ENCODE measurements at regions not wholly inside any gene's neighbourhood (a gene's known extent, or its start where the extent isn't known, plus 50 kb on each side); places are given as distances from the start of the nearest gene placed in this dataset.

DNA sequence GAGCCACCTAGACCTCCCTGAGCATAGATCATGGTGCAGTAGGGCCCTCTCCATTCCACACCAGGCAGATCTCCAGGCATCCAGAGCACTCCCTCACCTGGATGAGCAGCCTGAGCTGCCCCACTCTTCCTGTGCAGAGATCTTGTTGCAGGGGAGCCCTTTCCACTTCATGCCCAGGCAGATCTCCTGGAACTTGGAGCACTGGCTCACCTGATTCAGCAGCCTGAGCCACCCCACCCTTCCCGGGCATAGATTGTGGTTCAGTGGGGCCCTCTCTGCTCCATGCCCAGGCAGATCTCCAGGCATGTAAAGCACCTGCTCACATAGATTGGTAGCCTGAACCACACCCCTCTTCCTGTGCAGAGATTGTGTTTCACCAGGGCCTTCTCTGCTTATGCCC is 78.0 kb downstream of the SEC16B start:
- no peak overlapping the region for H3K4me2 ChIP-seq (ENCODE audit: low read length)
- intact Hi-C loops (cut with micrococcal nuclease), result no loop called here
- ChIA-PET POLR2A (ENCODE audit: unreplicated experiment) (no interaction called here), CTCF (no interaction called here)
- TF ChIP-seq EZH2phosphoT487 (IDR thresholded peaks at IDR 0.05; ENCODE audit: borderline replicate concordance, low read length), result no peak
- TF ChIP-seq, protein P1, sequence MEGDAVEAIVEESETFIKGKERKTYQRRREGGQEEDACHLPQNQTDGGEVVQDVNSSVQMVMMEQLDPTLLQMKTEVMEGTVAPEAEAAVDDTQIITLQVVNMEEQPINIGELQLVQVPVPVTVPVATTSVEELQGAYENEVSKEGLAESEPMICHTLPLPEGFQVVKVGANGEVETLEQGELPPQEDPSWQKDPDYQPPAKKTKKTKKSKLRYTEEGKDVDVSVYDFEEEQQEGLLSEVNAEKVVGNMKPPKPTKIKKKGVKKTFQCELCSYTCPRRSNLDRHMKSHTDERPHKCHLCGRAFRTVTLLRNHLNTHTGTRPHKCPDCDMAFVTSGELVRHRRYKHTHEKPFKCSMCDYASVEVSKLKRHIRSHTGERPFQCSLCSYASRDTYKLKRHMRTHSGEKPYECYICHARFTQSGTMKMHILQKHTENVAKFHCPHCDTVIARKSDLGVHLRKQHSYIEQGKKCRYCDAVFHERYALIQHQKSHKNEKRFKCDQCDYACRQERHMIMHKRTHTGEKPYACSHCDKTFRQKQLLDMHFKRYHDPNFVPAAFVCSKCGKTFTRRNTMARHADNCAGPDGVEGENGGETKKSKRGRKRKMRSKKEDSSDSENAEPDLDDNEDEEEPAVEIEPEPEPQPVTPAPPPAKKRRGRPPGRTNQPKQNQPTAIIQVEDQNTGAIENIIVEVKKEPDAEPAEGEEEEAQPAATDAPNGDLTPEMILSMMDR (conservative IDR thresholded peaks at IDR 0.05; ENCODE audit: low read depth, low read length), result no peak
- TF ChIP-seq EZH2 (IDR thresholded peaks at IDR 0.05; ENCODE audit: low read length, unreplicated experiment), result no peak
- no peaks in the 10 kb centered on the region for H4K20me1 ChIP-seq (ENCODE audit: low read length)
- no peaks in the 10 kb centered on the region for H3K9me2 ChIP-seq (replicated peaks; ENCODE audit: low read length)
- H3K27ac ChIP-seq (ENCODE audit: low read length), result no peak overlapping the region
- DNase-seq, result no peak
- H3F3A ChIP-seq (ENCODE audit: low read length, unreplicated experiment), result no peaks in the 10 kb centered on the region
- no peaks in the 10 kb centered on the region for H3K4me1 ChIP-seq (ENCODE audit: insufficient read depth, low read length)
- H3K9ac ChIP-seq (ENCODE audit: low read length), result no peak overlapping the region
- no TSS peak for BruUV-seq (replicated peaks)
- H3K4me3 ChIP-seq (ENCODE audit: low read length), result no peak overlapping the region
- ATAC-seq, result no peak
- H3K36me3 ChIP-seq (ENCODE audit: low read depth, low read length), result no peaks in the 10 kb centered on the region
- peaks cover 7% of the 10 kb centered on the region; the same call in 1 of the 2 replicates for H3K27me3 ChIP-seq (ENCODE audit: low read length)
- H2AFZ ChIP-seq (ENCODE audit: low read length), result no peak overlapping the region
- no peaks in the 10 kb centered on the region for H3K79me2 ChIP-seq (ENCODE audit: low read length)
- H3K9me3 ChIP-seq (ENCODE audit: low read length), result no peaks in the 10 kb centered on the region

DNA sequence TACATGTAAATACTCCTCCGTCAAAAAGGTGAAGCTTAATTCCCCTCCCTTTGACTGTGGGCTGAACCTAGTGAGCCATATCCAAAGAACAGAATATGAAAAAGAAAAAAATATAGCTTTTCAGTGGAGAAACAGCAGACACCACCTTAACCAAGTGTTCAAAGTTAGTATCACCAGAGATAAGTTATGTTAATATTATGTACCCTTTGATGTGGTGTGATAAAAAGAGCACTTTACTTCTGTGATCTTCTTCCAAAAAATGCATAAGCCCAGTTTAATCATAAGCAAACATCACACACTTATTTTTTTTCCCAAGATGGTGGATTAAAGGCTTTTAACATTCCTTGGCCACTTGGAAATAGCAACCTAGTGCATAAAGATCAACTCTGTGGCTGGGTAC is 79.4 kb downstream of the SEC16B start:
- CTCF ChIA-PET, result no interaction called here

GRCh38 chr1:177884479-177885021 is 85.3 kb downstream of the SEC16B start:
- Histone ChIP-seq H3K4me3 (ENCODE audit: low read length) (no peak overlapping the region), H3K79me2 (ENCODE audit: low read length) (no peaks in the 10 kb centered on the region), H3K36me3 (ENCODE audit: low read depth, low read length) (no peaks in the 10 kb centered on the region), H3K9ac (ENCODE audit: low read length) (no peak overlapping the region), H2AFZ (ENCODE audit: low read length) (no peak overlapping the region), H3K27ac (ENCODE audit: low read length) (no peak overlapping the region), H3F3A (ENCODE audit: low read length, unreplicated experiment) (no peaks in the 10 kb centered on the region), H4K20me1 (ENCODE audit: low read length) (no peaks in the 10 kb centered on the region), H3K4me1 (ENCODE audit: insufficient read depth, low read length) (no peaks in the 10 kb centered on the region), H3K9me3 (ENCODE audit: low read length) (no peaks in the 10 kb centered on the region), H3K4me2 (ENCODE audit: low read length) (no peak overlapping the region), H3K9me2 (replicated peaks; ENCODE audit: low read length) (no peaks in the 10 kb centered on the region), H3K27me3 (ENCODE audit: low read length) (peaks cover 11% of the 10 kb centered on the region)
- intact Hi-C loops (cut with micrococcal nuclease), result no loop called here
- ChIA-PET CTCF (no interaction called here), POLR2A (ENCODE audit: unreplicated experiment) (no interaction called here)
- no peak for TF ChIP-seq EZH2phosphoT487 (IDR thresholded peaks at IDR 0.05; ENCODE audit: borderline replicate concordance, low read length)
- TF ChIP-seq, protein P1 (conservative IDR thresholded peaks at IDR 0.05; ENCODE audit: low read depth, low read length), result no peak
- no peak for TF ChIP-seq EZH2 (IDR thresholded peaks at IDR 0.05; ENCODE audit: low read length, unreplicated experiment)
- no peak for DNase-seq
- ATAC-seq, result no peak
- no TSS peak for BruUV-seq (replicated peaks)

More for the DNA sequence above, 79.4 kb downstream of the SEC16B start:
- Histone ChIP-seq H3K9ac (ENCODE audit: low read length) (no peak overlapping the region), H2AFZ (ENCODE audit: low read length) (no peak overlapping the region), H3F3A (ENCODE audit: low read length, unreplicated experiment) (no peaks in the 10 kb centered on the region), H3K27ac (ENCODE audit: low read length) (no peak overlapping the region), H3K9me2 (replicated peaks; ENCODE audit: low read length) (no peaks in the 10 kb centered on the region), H3K36me3 (ENCODE audit: low read depth, low read length) (no peaks in the 10 kb centered on the region), H3K27me3 (ENCODE audit: low read length) (peaks cover 7% of the 10 kb centered on the region), H4K20me1 (ENCODE audit: low read length) (no peaks in the 10 kb centered on the region), H3K79me2 (ENCODE audit: low read length) (no peaks in the 10 kb centered on the region), H3K9me3 (ENCODE audit: low read length) (no peaks in the 10 kb centered on the region), H3K4me1 (ENCODE audit: insufficient read depth, low read length) (no peaks in the 10 kb centered on the region), H3K4me3 (ENCODE audit: low read length) (no peak overlapping the region), H3K4me2 (ENCODE audit: low read length) (no peak overlapping the region)
- BruUV-seq (replicated peaks), result no TSS peak
- POLR2A ChIA-PET (ENCODE audit: unreplicated experiment), result no interaction called here
- DNase-seq, result no peak
- ATAC-seq, result no peak
- intact Hi-C loops (cut with micrococcal nuclease), result no loop called here
- TF ChIP-seq, protein P1 (conservative IDR thresholded peaks at IDR 0.05; ENCODE audit: low read depth, low read length), result no peak
- no peak for TF ChIP-seq EZH2phosphoT487 (IDR thresholded peaks at IDR 0.05; ENCODE audit: borderline replicate concordance, low read length)
- TF ChIP-seq EZH2 (IDR thresholded peaks at IDR 0.05; ENCODE audit: low read length, unreplicated experiment), result no peak

Data from PC-3 (cell line).